ENCODE measurements at regions not wholly inside any gene's neighbourhood (a gene's known extent, or its start where the extent isn't known, plus 50 kb on each side); places are given as distances from the start of the nearest gene placed in this dataset.

GRCh38 chr4:178264001-178264400 lies 821.8 kb upstream of the AGA start:
- no peaks in the 10 kb centered on the region for H3K36me3 Mint-ChIP-seq
- 100% methylated on average over 1 of the region's 3 CpGs for WGBS (ENCODE audit: insufficient coverage)
- H3K27ac Mint-ChIP-seq, result no peak overlapping the region
- H3K27me3 ChIP-seq (ENCODE audit: control insufficient read depth in 2 of 2, insufficient read depth in 2 of 2, low read length in 2 of 2), result no peaks in the 10 kb centered on the region
- no peaks in the 10 kb centered on the region for H3K4me1 ChIP-seq (ENCODE audit: control insufficient read depth in 1 of 2, insufficient read depth in 2 of 2, low read length in 2 of 2)
- H3K9me3 Mint-ChIP-seq, result peaks cover 3 to 8% (median 5%) of the 10 kb centered on the region in 7 donors
- no peaks in the 10 kb centered on the region for H4K20me1 ChIP-seq (ENCODE audit: insufficient read depth, low read length)
- no peak overlapping the region for H2AFZ ChIP-seq (ENCODE audit: insufficient read depth, low read depth, low read length, poor library complexity, severe bottlenecking)
- H3K79me2 ChIP-seq (ENCODE audit: insufficient read depth, low read length), result no peaks in the 10 kb centered on the region
- no peaks in the 10 kb centered on the region for H3K4me1 Mint-ChIP-seq
- H3K36me3 ChIP-seq (replicated peaks in 1 of 2; ENCODE audit: control insufficient read depth in 1 of 2, insufficient read depth in 2 of 2, low read length in 2 of 2), result no peaks in the 10 kb centered on the region
- H3K27me3 Mint-ChIP-seq (ENCODE audit: low read depth in 3 of 3), result no peaks in the 10 kb centered on the region
- no peak overlapping the region for H3K27ac ChIP-seq (ENCODE audit: low read depth in 1 of 2, low read length in 2 of 2)
- no peak overlapping the region for H3K4me3 Mint-ChIP-seq
- peaks cover 4 to 12% of the 10 kb centered on the region in 2 donors for H3K9me3 ChIP-seq (replicated peaks in 1 of 2; ENCODE audit: control insufficient read depth in 1 of 2, insufficient read depth in 1 of 2, low read length in 2 of 2)
- no peak for TF ChIP-seq CTCF (IDR thresholded peaks at IDR 0.05)
- intact Hi-C loops (cut with micrococcal nuclease), result no loop called here
- H3K9ac ChIP-seq (ENCODE audit: insufficient read depth, low read length, poor library complexity, severe bottlenecking), result no peak overlapping the region
- no peak overlapping the region for H3K4me2 ChIP-seq (replicated peaks; ENCODE audit: extremely low read depth, low read length, poor library complexity, severe bottlenecking)
- DNase-seq, result no peak
- no peak overlapping the region for H3K4me3 ChIP-seq (replicated peaks in 1 of 3; ENCODE audit: low read depth in 2 of 3, low read length in 3 of 3)

GRCh38 chr4:178271386-178271785 lies 829.1 kb upstream of the AGA start:
- Mint-ChIP-seq H3K36me3 (no peaks in the 10 kb centered on the region), H3K27me3 (ENCODE audit: low read depth in 3 of 3) (no peaks in the 10 kb centered on the region), H3K4me1 (no peaks in the 10 kb centered on the region), H3K27ac (no peak overlapping the region), H3K9me3 (peaks cover 2 to 16% (median 11%) of the 10 kb centered on the region in 7 donors), H3K4me3 (no peak overlapping the region)
- 100% methylated on average over 2 of the region's 6 CpGs for WGBS (ENCODE audit: insufficient coverage)
- no peak overlapping the region for H2AFZ ChIP-seq (ENCODE audit: insufficient read depth, low read depth, low read length, poor library complexity, severe bottlenecking)
- H3K27ac ChIP-seq (ENCODE audit: low read depth in 1 of 2, low read length in 2 of 2), result no peak overlapping the region
- DNase-seq, result no peak
- peaks cover 12 to 26% of the 10 kb centered on the region in 2 donors for H3K9me3 ChIP-seq (replicated peaks in 1 of 2; ENCODE audit: control insufficient read depth in 1 of 2, insufficient read depth in 1 of 2, low read length in 2 of 2)
- no peak for TF ChIP-seq CTCF (IDR thresholded peaks at IDR 0.05)
- H3K4me2 ChIP-seq (replicated peaks; ENCODE audit: extremely low read depth, low read length, poor library complexity, severe bottlenecking), result no peak overlapping the region
- no peaks in the 10 kb centered on the region for H3K27me3 ChIP-seq (ENCODE audit: control insufficient read depth in 2 of 2, insufficient read depth in 2 of 2, low read length in 2 of 2)
- no peaks in the 10 kb centered on the region for H3K36me3 ChIP-seq (replicated peaks in 1 of 2; ENCODE audit: control insufficient read depth in 1 of 2, insufficient read depth in 2 of 2, low read length in 2 of 2)
- H3K79me2 ChIP-seq (ENCODE audit: insufficient read depth, low read length), result no peaks in the 10 kb centered on the region
- H3K4me3 ChIP-seq (replicated peaks in 1 of 3; ENCODE audit: low read depth in 2 of 3, low read length in 3 of 3), result no peak overlapping the region
- H3K4me1 ChIP-seq (ENCODE audit: control insufficient read depth in 1 of 2, insufficient read depth in 2 of 2, low read length in 2 of 2), result no peaks in the 10 kb centered on the region
- no peaks in the 10 kb centered on the region for H4K20me1 ChIP-seq (ENCODE audit: insufficient read depth, low read length)
- intact Hi-C loops (cut with micrococcal nuclease), result no loop called here
- H3K9ac ChIP-seq (ENCODE audit: insufficient read depth, low read length, poor library complexity, severe bottlenecking), result no peak overlapping the region

Data from CD14-positive monocyte (primary cell).